Astrocyte (in vitro differentiated cells and primary cell): ENCODE measurements at regions not wholly inside any gene's neighbourhood (a gene's known extent, or its start where the extent isn't known, plus 50 kb on each side); places are given as distances from the start of the nearest gene placed in this dataset.

Experiments used
- EZH2 ChIP-seq: IDR thresholded peaks from 2 replicates; pipeline ENCODE4 v1.6.1; 2012; ENCODE audit warnings: mild to moderate bottlenecking, low read length, inconsistent platforms; ENCODE audit not compliant: insufficient read depth
- TF ChIP-seq, protein P1 (sequence below): IDR thresholded peaks from 2 replicates; pipeline ENCODE4 v1.5.1; 2011; ENCODE audit warnings: low read depth, mild to moderate bottlenecking, inconsistent platforms, low read length, moderate library complexity; ENCODE audit not compliant: insufficient read depth

DNA sequence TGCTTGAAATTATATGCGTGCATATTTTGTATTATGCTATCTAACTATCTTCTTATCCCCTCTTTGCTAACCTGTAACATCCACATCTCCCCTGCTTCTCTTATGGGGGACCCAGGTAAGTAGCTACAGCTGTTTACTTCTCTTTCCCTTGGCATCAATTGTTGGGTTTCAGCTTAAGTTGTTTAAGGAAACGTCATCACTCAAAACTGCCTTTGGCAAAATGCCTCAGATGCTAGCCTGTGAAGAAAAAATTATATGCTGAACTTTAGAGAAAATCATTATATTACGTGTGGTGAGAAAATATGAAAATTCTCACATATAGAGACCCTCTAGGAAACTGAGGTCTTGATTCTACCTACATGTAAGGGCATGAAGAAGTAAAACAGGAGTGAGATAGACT is 447.0 kb upstream of the NECTIN3 start:
- TF ChIP-seq, protein P1, sequence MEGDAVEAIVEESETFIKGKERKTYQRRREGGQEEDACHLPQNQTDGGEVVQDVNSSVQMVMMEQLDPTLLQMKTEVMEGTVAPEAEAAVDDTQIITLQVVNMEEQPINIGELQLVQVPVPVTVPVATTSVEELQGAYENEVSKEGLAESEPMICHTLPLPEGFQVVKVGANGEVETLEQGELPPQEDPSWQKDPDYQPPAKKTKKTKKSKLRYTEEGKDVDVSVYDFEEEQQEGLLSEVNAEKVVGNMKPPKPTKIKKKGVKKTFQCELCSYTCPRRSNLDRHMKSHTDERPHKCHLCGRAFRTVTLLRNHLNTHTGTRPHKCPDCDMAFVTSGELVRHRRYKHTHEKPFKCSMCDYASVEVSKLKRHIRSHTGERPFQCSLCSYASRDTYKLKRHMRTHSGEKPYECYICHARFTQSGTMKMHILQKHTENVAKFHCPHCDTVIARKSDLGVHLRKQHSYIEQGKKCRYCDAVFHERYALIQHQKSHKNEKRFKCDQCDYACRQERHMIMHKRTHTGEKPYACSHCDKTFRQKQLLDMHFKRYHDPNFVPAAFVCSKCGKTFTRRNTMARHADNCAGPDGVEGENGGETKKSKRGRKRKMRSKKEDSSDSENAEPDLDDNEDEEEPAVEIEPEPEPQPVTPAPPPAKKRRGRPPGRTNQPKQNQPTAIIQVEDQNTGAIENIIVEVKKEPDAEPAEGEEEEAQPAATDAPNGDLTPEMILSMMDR: no peak
- no peak for TF ChIP-seq EZH2
